ENCODE measurements at regions not wholly inside any gene's neighbourhood (a gene's known extent, or its start where the extent isn't known, plus 50 kb on each side); places are given as distances from the start of the nearest gene placed in this dataset.

- no peak for TF ChIP-seq EZH2 (IDR thresholded peaks at IDR 0.05; ENCODE audit: borderline replicate concordance, insufficient read depth, low read depth, low read length, poor library complexity, severe bottlenecking)
- TF ChIP-seq, protein P1, sequence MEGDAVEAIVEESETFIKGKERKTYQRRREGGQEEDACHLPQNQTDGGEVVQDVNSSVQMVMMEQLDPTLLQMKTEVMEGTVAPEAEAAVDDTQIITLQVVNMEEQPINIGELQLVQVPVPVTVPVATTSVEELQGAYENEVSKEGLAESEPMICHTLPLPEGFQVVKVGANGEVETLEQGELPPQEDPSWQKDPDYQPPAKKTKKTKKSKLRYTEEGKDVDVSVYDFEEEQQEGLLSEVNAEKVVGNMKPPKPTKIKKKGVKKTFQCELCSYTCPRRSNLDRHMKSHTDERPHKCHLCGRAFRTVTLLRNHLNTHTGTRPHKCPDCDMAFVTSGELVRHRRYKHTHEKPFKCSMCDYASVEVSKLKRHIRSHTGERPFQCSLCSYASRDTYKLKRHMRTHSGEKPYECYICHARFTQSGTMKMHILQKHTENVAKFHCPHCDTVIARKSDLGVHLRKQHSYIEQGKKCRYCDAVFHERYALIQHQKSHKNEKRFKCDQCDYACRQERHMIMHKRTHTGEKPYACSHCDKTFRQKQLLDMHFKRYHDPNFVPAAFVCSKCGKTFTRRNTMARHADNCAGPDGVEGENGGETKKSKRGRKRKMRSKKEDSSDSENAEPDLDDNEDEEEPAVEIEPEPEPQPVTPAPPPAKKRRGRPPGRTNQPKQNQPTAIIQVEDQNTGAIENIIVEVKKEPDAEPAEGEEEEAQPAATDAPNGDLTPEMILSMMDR (IDR thresholded peaks at IDR 0.05), result no peak
Measured at GRCh38 chrY:8591821-8592516, 745.3 kb upstream of the TSPY4 start.

GRCh38 chrY:8594657-8595056, 742.6 kb upstream of the TSPY4 start:
- no peaks in the 10 kb centered on the region for H3K9me3 Mint-ChIP-seq (ENCODE audit: insufficient read depth)
- no peak overlapping the region for H3K27ac ChIP-seq (ENCODE audit: low read length in 2 of 2)
- H3K4me1 ChIP-seq (ENCODE audit: control insufficient read depth in 2 of 2, insufficient read depth in 2 of 2, low read length in 2 of 2), result no peaks in the 10 kb centered on the region
- no peaks in the 10 kb centered on the region for H3K27me3 Mint-ChIP-seq
- H3K79me2 ChIP-seq (ENCODE audit: control insufficient read depth, insufficient read depth, low read length), result no peaks in the 10 kb centered on the region
- H2AFZ ChIP-seq (ENCODE audit: insufficient read depth, low read depth, low read length, poor library complexity, severe bottlenecking), result no peak overlapping the region
- CTCF ChIA-PET, result no interaction called here
- no peaks in the 10 kb centered on the region for H3K9me3 ChIP-seq (ENCODE audit: control extremely low read depth in 1 of 3, control insufficient read depth in 2 of 3, insufficient read depth in 1 of 3, low read length in 2 of 3)
- H3K4me3 Mint-ChIP-seq, result no peak overlapping the region
- H3K4me2 ChIP-seq (replicated peaks; ENCODE audit: low read depth, low read length, poor library complexity, severe bottlenecking), result no peak overlapping the region
- intact Hi-C loops (cut with micrococcal nuclease), result no loop called here
- TF ChIP-seq, protein P1 (IDR thresholded peaks at IDR 0.05), result no peak
- no peak for TF ChIP-seq EZH2 (IDR thresholded peaks at IDR 0.05; ENCODE audit: borderline replicate concordance, insufficient read depth, low read depth, low read length, poor library complexity, severe bottlenecking)
- no peak overlapping the region for H3K4me3 ChIP-seq (ENCODE audit: control extremely low read depth in 1 of 5, extremely low read depth in 1 of 5, insufficient read depth in 1 of 5, low read depth in 2 of 5, low read length in 4 of 5)
- 80% methylated on average over 1 of the region's 3 CpGs for WGBS (ENCODE audit: insufficient coverage)
- no peak overlapping the region for H3K27ac Mint-ChIP-seq
- peaks cover 3% of the 10 kb centered on the region for H3K4me1 Mint-ChIP-seq
- no peak for ATAC-seq (ENCODE audit: low read depth)
- H3K9ac ChIP-seq (ENCODE audit: low read length), result no peak overlapping the region
- H3K36me3 ChIP-seq (replicated peaks in 1 of 2; ENCODE audit: control extremely low read depth in 1 of 2, control insufficient read depth in 1 of 2, extremely low read depth in 1 of 2, insufficient read depth in 2 of 2, low read length in 1 of 2), result no peaks in the 10 kb centered on the region
- no peak for DNase-seq
- H3K27me3 ChIP-seq (replicated peaks in 1 of 4; ENCODE audit: control extremely low read depth in 1 of 4, control insufficient read depth in 3 of 4, insufficient read depth in 4 of 4, low read length in 3 of 4), result no peaks in the 10 kb centered on the region
- POLR2A ChIA-PET, result no interaction called here
- H4K20me1 ChIP-seq (ENCODE audit: control insufficient read depth, insufficient read depth, low read length, poor library complexity, severe bottlenecking), result no peaks in the 10 kb centered on the region

More at GRCh38 chrY:8591821-8592516, 745.3 kb upstream of the TSPY4 start:
- H3K4me2 ChIP-seq (replicated peaks; ENCODE audit: low read depth, low read length, poor library complexity, severe bottlenecking), result no peak overlapping the region
- POLR2A ChIA-PET, result no interaction called here
- ATAC-seq (ENCODE audit: low read depth) (no peak), DNase-seq (no peak)
- no peak overlapping the region for H3K9ac ChIP-seq (ENCODE audit: low read length)
- intact Hi-C loops (cut with micrococcal nuclease), result no loop called here
- no peak overlapping the region for H3K4me3 ChIP-seq (ENCODE audit: control extremely low read depth in 1 of 5, extremely low read depth in 1 of 5, insufficient read depth in 1 of 5, low read depth in 2 of 5, low read length in 4 of 5)
- H3K9me3 Mint-ChIP-seq (ENCODE audit: insufficient read depth), result no peaks in the 10 kb centered on the region
- H3K27ac ChIP-seq (ENCODE audit: low read length in 2 of 2), result no peak overlapping the region
- H3K36me3 ChIP-seq (replicated peaks in 1 of 2; ENCODE audit: control extremely low read depth in 1 of 2, control insufficient read depth in 1 of 2, extremely low read depth in 1 of 2, insufficient read depth in 2 of 2, low read length in 1 of 2), result no peaks in the 10 kb centered on the region
- H3K9me3 ChIP-seq (ENCODE audit: control extremely low read depth in 1 of 3, control insufficient read depth in 2 of 3, insufficient read depth in 1 of 3, low read length in 2 of 3), result no peaks in the 10 kb centered on the region
- no peaks in the 10 kb centered on the region for H3K79me2 ChIP-seq (ENCODE audit: control insufficient read depth, insufficient read depth, low read length)
- no peaks in the 10 kb centered on the region for H3K27me3 ChIP-seq (replicated peaks in 1 of 4; ENCODE audit: control extremely low read depth in 1 of 4, control insufficient read depth in 3 of 4, insufficient read depth in 4 of 4, low read length in 3 of 4)
- no CpG with 5 or more reads among the region's 3 CpGs for WGBS (ENCODE audit: insufficient coverage)
- no peaks in the 10 kb centered on the region for H4K20me1 ChIP-seq (ENCODE audit: control insufficient read depth, insufficient read depth, low read length, poor library complexity, severe bottlenecking)
- CTCF ChIA-PET, result no interaction called here
- H2AFZ ChIP-seq (ENCODE audit: insufficient read depth, low read depth, low read length, poor library complexity, severe bottlenecking), result no peak overlapping the region
- no peaks in the 10 kb centered on the region for H3K4me1 ChIP-seq (ENCODE audit: control insufficient read depth in 2 of 2, insufficient read depth in 2 of 2, low read length in 2 of 2)
- H3K27ac Mint-ChIP-seq, result no peak overlapping the region
- peaks cover 6% of the 10 kb centered on the region for H3K27me3 Mint-ChIP-seq
- peaks cover 3% of the 10 kb centered on the region for H3K4me1 Mint-ChIP-seq
- no peak overlapping the region for H3K4me3 Mint-ChIP-seq
